GM21576 (cell line): ENCODE measurements at regions not wholly inside any gene's neighbourhood (a gene's known extent, or its start where the extent isn't known, plus 50 kb on each side); places are given as distances from the start of the nearest gene placed in this dataset.
"Not testable (repeated sequence)": the region's sequence is repeated elsewhere in the genome, so short reads cannot be mapped to it uniquely, and the experiment has no call there.

Source experiments
- ATAC-seq: cut with Tn5 transposase; IDR thresholded peaks from one replicate; pipeline ENCODE4 v1.9.1; 2021; ENCODE audit warnings: mild to moderate bottlenecking, moderate library complexity; ENCODE audit not compliant: unreplicated experiment

- ATAC-seq = not testable (repeated sequence)
Observed at GRCh38 chr6:26795474-26796307, 136.1 kb upstream of the ZNF322 start.

GRCh38 chr6:26799903-26800633 is 140.5 kb upstream of the ZNF322 start:
- ATAC-seq = not testable (repeated sequence)

GRCh38 chr6:26803762-26804161 is 144.2 kb upstream of the ZNF322 start:
- ATAC-seq = not testable (repeated sequence)

- not testable (repeated sequence) for ATAC-seq
Observed at GRCh38 chr6:26811486-26812116, 152.1 kb upstream of the ZNF322 start.

GRCh38 chr6:26818640-26819225 is 159.2 kb upstream of the ZNF322 start:
- not testable (repeated sequence) for ATAC-seq

GRCh38 chr6:26827965-26828364 is 168.4 kb upstream of the ZNF322 start:
- not testable (repeated sequence) for ATAC-seq

GRCh38 chr6:26829480-26829879 is 169.9 kb upstream of the ZNF322 start:
- not testable (repeated sequence) for ATAC-seq

- not testable (repeated sequence) for ATAC-seq
Observed at GRCh38 chr6:26830992-26831391, 171.4 kb upstream of the ZNF322 start.

GRCh38 chr6:26835707-26836106 is 176.2 kb upstream of the ZNF322 start:
- ATAC-seq = not testable (repeated sequence)

GRCh38 chr6:26836657-26837056 is 177.1 kb upstream of the ZNF322 start:
- not testable (repeated sequence) for ATAC-seq

GRCh38 chr6:26844823-26845222 is 185.3 kb upstream of the ZNF322 start:
- ATAC-seq = not testable (repeated sequence)

GRCh38 chr6:26857289-26857688 is 197.7 kb upstream of the ZNF322 start:
- not testable (repeated sequence) for ATAC-seq

- not testable (repeated sequence) for ATAC-seq
Observed at GRCh38 chr6:26859067-26859770, 199.7 kb upstream of the ZNF322 start.

- ATAC-seq = not testable (repeated sequence)
Observed at GRCh38 chr6:26859771-26860163, 200.2 kb upstream of the ZNF322 start.

- ATAC-seq = not testable (repeated sequence)
Observed at GRCh38 chr6:26861913-26862312, 202.4 kb upstream of the ZNF322 start.

- not testable (repeated sequence) for ATAC-seq
Observed at GRCh38 chr6:26863641-26864040, 204.1 kb upstream of the ZNF322 start.

GRCh38 chr6:26898785-26899184 is 239.2 kb upstream of the ZNF322 start:
- ATAC-seq = not testable (repeated sequence)

GRCh38 chr6:26924206-26924605 is 264.7 kb upstream of the ZNF322 start:
- ATAC-seq = not testable (repeated sequence)

- ATAC-seq = not testable (repeated sequence)
Observed at GRCh38 chr6:26928190-26928589, 268.6 kb upstream of the ZNF322 start.

- not testable (repeated sequence) for ATAC-seq
Observed at GRCh38 chr6:26937258-26937657, 277.7 kb upstream of the ZNF322 start.
